AG09319 (cell line): ENCODE measurements at regions not wholly inside any gene's neighbourhood (a gene's known extent, or its start where the extent isn't known, plus 50 kb on each side); places are given as distances from the start of the nearest gene placed in this dataset.

Experiments
- DNase-seq: peaks from one replicate; pipeline ENCODE4 v3.0.0-alpha.2; 2010; ENCODE audit warnings: low read depth; ENCODE audit errors: extremely low read depth
- TF ChIP-seq, protein P1 (sequence below): IDR thresholded peaks from 2 replicates; pipeline ENCODE4 v1.5.1; 2011; ENCODE audit warnings: low read depth, mild to moderate bottlenecking, inconsistent platforms, low read length, moderate library complexity

DNA sequence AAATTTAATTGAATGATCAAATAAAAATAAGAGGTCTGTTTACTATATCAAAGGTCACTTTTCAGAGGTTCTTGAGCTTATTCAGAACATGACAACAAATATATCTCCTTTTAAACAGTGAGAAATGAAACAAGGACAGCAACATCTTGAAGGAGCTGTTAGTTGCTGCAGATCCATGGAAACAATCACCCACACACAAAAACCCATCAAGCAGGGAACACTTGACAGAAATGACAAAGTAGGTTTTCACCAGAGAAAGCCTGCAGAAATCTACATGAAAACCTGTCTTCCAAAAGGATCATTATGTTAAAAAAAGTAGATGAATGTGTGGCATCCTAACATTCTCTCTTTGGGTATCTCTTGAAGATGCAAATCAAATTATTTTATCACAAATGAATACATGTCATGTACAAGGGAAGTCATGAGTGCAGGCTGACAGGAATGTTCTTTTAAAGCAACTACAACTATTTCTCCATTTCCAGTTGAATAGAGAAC is 203.0 kb downstream of the GRIA2 start:
- TF ChIP-seq, protein P1, sequence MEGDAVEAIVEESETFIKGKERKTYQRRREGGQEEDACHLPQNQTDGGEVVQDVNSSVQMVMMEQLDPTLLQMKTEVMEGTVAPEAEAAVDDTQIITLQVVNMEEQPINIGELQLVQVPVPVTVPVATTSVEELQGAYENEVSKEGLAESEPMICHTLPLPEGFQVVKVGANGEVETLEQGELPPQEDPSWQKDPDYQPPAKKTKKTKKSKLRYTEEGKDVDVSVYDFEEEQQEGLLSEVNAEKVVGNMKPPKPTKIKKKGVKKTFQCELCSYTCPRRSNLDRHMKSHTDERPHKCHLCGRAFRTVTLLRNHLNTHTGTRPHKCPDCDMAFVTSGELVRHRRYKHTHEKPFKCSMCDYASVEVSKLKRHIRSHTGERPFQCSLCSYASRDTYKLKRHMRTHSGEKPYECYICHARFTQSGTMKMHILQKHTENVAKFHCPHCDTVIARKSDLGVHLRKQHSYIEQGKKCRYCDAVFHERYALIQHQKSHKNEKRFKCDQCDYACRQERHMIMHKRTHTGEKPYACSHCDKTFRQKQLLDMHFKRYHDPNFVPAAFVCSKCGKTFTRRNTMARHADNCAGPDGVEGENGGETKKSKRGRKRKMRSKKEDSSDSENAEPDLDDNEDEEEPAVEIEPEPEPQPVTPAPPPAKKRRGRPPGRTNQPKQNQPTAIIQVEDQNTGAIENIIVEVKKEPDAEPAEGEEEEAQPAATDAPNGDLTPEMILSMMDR = no peak
- DNase-seq = no peak

DNA sequence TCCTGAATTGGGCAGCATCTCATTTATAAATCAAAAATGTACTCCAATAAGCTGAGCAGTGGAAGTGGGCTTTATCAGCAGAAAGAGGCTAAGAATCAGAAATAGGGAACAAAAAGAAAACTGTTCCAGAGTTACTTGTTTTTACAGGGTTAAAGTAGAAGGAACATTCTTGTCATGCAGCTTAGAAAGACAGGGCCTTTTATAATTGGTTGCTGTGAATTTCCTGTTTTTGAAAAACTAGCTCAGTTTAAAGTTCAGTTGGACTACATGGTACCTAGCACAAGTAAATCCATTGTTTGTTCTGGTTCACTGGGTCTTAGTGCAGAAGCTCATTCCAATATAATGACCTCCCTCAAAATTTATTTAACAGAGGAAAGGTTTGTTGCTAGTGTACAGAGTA is 200.8 kb downstream of the GRIA2 start:
- TF ChIP-seq, protein P1 = no peak
- no peak for DNase-seq
